ENCODE measurements at regions not wholly inside any gene's neighbourhood (a gene's known extent, or its start where the extent isn't known, plus 50 kb on each side); places are given as distances from the start of the nearest gene placed in this dataset.

DNA sequence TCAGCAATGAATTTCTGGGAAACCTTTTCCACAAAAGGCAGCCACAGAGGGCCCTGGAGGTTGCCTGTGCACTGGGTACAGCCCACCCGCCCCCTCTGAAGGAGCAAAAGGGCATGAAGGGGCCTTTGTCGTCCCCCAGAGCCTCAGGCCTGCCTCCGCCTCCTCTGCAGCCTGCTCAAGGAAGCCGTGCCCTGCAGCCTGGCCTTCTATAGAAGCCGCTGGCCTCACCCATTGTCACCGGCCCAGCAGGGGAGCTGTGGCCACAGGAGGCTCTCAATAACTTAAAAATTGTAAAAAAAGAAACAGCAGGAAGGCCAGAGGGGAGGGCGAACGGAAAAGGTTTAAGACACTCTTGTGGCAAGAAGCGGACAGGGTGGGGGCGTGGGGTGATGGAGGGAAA lies 213.3 kb downstream of the IRX2 start:
- H3K4me1 ChIP-seq (ENCODE audit: low read depth, poor library complexity, severe bottlenecking), result no peaks in the 10 kb centered on the region
- TF ChIP-seq, protein P1, sequence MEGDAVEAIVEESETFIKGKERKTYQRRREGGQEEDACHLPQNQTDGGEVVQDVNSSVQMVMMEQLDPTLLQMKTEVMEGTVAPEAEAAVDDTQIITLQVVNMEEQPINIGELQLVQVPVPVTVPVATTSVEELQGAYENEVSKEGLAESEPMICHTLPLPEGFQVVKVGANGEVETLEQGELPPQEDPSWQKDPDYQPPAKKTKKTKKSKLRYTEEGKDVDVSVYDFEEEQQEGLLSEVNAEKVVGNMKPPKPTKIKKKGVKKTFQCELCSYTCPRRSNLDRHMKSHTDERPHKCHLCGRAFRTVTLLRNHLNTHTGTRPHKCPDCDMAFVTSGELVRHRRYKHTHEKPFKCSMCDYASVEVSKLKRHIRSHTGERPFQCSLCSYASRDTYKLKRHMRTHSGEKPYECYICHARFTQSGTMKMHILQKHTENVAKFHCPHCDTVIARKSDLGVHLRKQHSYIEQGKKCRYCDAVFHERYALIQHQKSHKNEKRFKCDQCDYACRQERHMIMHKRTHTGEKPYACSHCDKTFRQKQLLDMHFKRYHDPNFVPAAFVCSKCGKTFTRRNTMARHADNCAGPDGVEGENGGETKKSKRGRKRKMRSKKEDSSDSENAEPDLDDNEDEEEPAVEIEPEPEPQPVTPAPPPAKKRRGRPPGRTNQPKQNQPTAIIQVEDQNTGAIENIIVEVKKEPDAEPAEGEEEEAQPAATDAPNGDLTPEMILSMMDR (conservative IDR thresholded peaks at IDR 0.05; ENCODE audit: low read depth, low read length), result no peak
- H2AFZ ChIP-seq (ENCODE audit: low read depth), result no peak overlapping the region
- H3K27me3 ChIP-seq (ENCODE audit: insufficient read depth, low read depth), result no peaks in the 10 kb centered on the region
- no peaks in the 10 kb centered on the region for H3K79me2 ChIP-seq (ENCODE audit: insufficient read depth, low read depth)
- no peaks in the 10 kb centered on the region for H3K36me3 ChIP-seq (ENCODE audit: insufficient read depth)
- H3K4me2 ChIP-seq, result no peak overlapping the region
- H3K27ac ChIP-seq, result no peak overlapping the region
- H3K4me3 ChIP-seq (IDR thresholded peaks at IDR 0.05; ENCODE audit: insufficient read depth, low read depth, low read length), result no peak overlapping the region
- H3K9ac ChIP-seq, result no peak overlapping the region
- no peaks in the 10 kb centered on the region for H4K20me1 ChIP-seq (ENCODE audit: insufficient read depth)

DNA sequence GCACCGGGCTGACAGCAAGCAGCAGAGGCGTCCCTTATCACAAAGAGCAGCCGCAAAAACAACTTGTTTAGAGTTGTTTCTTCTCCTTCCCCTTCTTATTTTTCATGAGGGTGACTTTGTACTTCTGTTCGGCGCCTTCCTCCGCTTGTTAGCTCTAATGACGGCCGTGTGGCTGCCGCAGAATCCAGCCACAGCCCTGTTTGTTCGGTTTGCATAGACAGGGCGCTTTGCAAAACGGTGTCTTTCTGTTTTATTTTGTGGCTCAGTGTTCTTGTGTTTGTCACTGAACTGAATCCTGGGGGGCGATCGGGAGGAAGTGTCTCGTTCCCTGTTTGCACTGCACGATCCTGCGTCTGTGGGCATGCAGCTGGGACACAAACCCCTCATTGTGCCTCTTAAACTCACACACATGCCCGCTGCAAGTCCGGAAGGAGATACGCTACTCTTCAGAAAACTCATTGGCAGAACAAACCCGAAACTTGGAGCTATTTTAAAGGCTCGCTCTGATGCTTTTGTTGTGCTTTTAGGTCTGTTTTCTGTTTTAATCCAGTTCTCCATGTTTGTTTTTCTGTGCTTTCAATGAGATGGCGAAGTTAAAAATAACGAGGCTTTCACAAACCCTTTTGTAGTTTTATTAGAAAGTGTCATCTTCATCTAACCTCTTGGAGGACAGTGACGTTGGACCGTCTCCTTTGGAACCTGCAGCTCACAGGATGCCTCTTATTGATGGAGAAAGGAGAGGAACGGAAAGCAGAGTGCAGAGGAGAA lies 213.9 kb downstream of the IRX2 start:
- H3K27ac ChIP-seq, result no peak overlapping the region
- H3K4me2 ChIP-seq, result no peak overlapping the region
- no peaks in the 10 kb centered on the region for H4K20me1 ChIP-seq (ENCODE audit: insufficient read depth)
- no peaks in the 10 kb centered on the region for H3K27me3 ChIP-seq (ENCODE audit: insufficient read depth, low read depth)
- no peaks in the 10 kb centered on the region for H3K4me1 ChIP-seq (ENCODE audit: low read depth, poor library complexity, severe bottlenecking)
- no peak overlapping the region; the same call in 1 of the 2 replicates for H2AFZ ChIP-seq (ENCODE audit: low read depth)
- TF ChIP-seq, protein P1 (conservative IDR thresholded peaks at IDR 0.05; ENCODE audit: low read depth, low read length), result no peak
- H3K36me3 ChIP-seq (ENCODE audit: insufficient read depth), result no peaks in the 10 kb centered on the region
- no peak overlapping the region for H3K4me3 ChIP-seq (IDR thresholded peaks at IDR 0.05; ENCODE audit: insufficient read depth, low read depth, low read length)
- H3K79me2 ChIP-seq (ENCODE audit: insufficient read depth, low read depth), result no peaks in the 10 kb centered on the region
- H3K9ac ChIP-seq, result no peak overlapping the region

DNA sequence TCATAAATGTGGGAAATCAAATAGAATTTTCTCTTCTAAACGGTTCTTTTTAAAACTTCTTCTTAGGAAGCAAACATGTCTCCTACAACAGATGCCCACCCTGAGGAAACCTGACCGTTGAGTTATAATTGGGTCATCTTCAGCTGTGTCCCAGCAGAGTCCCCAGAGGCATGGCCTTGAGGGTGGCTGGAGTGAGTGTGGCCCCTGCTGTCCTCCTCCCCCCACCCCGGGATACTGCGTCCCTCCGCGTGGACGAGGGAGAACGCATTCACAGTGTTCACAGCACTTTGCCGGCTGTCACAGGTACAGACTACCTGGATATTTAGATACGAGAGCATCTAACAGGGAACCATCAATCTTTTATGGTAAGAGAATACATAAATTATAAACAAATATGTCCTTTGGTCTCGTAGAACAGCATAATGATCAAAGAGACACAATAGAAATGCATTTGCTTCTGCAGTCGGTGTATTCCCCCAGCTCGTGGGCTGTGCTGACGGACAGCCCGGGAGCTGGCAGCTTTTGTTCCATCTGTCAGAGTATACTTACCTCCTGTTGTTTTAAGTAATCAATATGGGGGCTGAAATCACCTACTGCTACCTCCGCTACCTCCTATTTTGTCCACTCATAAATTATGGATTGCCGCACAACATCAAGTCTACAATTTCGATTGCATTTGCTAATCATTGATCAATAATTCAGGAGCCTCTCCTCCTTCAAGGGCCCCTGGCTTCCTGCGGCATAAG lies 214.7 kb downstream of the IRX2 start:
- Histone ChIP-seq H2AFZ (ENCODE audit: low read depth) (no peak overlapping the region), H3K79me2 (ENCODE audit: insufficient read depth, low read depth) (no peaks in the 10 kb centered on the region), H3K9ac (no peak overlapping the region), H3K36me3 (ENCODE audit: insufficient read depth) (no peaks in the 10 kb centered on the region), H4K20me1 (ENCODE audit: insufficient read depth) (no peaks in the 10 kb centered on the region), H3K4me3 (IDR thresholded peaks at IDR 0.05; ENCODE audit: insufficient read depth, low read depth, low read length) (no peak overlapping the region), H3K4me1 (ENCODE audit: low read depth, poor library complexity, severe bottlenecking) (no peaks in the 10 kb centered on the region), H3K4me2 (no peak overlapping the region), H3K27ac (no peak overlapping the region), H3K27me3 (ENCODE audit: insufficient read depth, low read depth) (no peaks in the 10 kb centered on the region)
- TF ChIP-seq, protein P1 (conservative IDR thresholded peaks at IDR 0.05; ENCODE audit: low read depth, low read length), result no peak

DNA sequence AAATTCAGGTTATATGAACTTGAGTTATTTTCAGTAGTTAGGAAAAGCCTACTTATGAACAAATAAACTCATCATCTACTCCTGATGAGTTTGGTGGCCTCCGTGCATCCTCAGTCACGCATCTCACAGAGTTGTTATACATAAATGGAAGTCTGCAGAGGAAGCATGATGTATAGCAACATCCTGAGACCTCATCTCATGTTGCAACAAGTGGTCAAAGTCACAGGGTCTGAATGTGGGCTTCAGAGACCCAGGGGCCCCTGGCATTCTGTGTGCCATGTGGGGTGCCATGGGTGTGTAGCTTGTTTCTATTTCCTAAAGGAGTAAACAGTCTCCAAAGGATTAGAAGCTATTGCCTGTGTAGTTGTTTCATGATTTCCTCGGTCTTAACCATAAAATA lies 216.5 kb downstream of the IRX2 start:
- H3K79me2 ChIP-seq (ENCODE audit: insufficient read depth, low read depth), result no peaks in the 10 kb centered on the region
- TF ChIP-seq, protein P1 (conservative IDR thresholded peaks at IDR 0.05; ENCODE audit: low read depth, low read length), result no peak
- H3K27me3 ChIP-seq (ENCODE audit: insufficient read depth, low read depth), result no peaks in the 10 kb centered on the region
- H4K20me1 ChIP-seq (ENCODE audit: insufficient read depth), result no peaks in the 10 kb centered on the region
- no peaks in the 10 kb centered on the region for H3K36me3 ChIP-seq (ENCODE audit: insufficient read depth)
- H2AFZ ChIP-seq (ENCODE audit: low read depth), result no peak overlapping the region
- H3K4me1 ChIP-seq (ENCODE audit: low read depth, poor library complexity, severe bottlenecking), result no peaks in the 10 kb centered on the region
- no peak overlapping the region for H3K4me3 ChIP-seq (IDR thresholded peaks at IDR 0.05; ENCODE audit: insufficient read depth, low read depth, low read length)
- H3K27ac ChIP-seq, result no peak overlapping the region
- H3K4me2 ChIP-seq, result no peak overlapping the region
- no peak overlapping the region for H3K9ac ChIP-seq

Data from KMS-11 (cell line).